ENCODE measurements at regions not wholly inside any gene's neighbourhood (a gene's known extent, or its start where the extent isn't known, plus 50 kb on each side); places are given as distances from the start of the nearest gene placed in this dataset.

DNA sequence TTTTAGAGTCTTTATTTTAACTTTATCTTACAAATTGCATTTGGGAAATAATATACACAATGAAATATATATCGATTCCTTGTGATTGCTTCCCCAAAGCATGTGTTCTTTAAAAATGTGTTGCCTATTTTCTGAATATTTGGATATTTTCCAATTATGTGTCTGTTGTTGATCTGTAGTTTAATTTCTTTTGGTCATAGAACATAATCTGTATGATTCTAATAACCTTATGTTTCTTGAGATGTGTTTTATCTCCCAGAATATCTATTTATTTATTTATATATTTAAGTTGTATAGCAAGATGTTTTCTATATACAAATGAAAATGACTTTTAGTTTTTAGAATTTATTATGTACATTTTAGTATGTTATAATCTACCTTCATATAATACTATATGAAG, 710.8 kb upstream of the PCDH20 start:
- intact Hi-C loops (cut with micrococcal nuclease) = no loop called here
- Histone ChIP-seq H3K79me2 (ENCODE audit: control insufficient read depth, insufficient read depth, low read length) (no peaks in the 10 kb centered on the region), H3K4me1 (ENCODE audit: control insufficient read depth, extremely low read depth, insufficient read depth, low read length) (no peaks in the 10 kb centered on the region), H3K9ac (replicated peaks; ENCODE audit: extremely low read depth, insufficient read depth, low read length) (no peak overlapping the region), H4K20me1 (replicated peaks; ENCODE audit: control insufficient read depth, extremely low read depth, insufficient read depth, low read length) (no peaks in the 10 kb centered on the region), H3K27me3 (ENCODE audit: control insufficient read depth in 2 of 2, insufficient read depth in 2 of 2, low read length in 2 of 2) (no peaks in the 10 kb centered on the region), H3K36me3 (ENCODE audit: control insufficient read depth in 2 of 2, extremely low read depth in 1 of 2, insufficient read depth in 2 of 2, low read length in 2 of 2) (no peaks in the 10 kb centered on the region), H2AFZ (ENCODE audit: low read depth, low read length) (no peak overlapping the region), H3K27ac (ENCODE audit: insufficient read depth, low read depth, low read length) (no peak overlapping the region), H3K4me3 (replicated peaks in 1 of 3; ENCODE audit: insufficient read depth in 1 of 3, low read depth in 1 of 3, low read length in 3 of 3) (no peak overlapping the region), H3K4me2 (ENCODE audit: insufficient read depth, low read length) (no peak overlapping the region), H3K9me3 (replicated peaks; ENCODE audit: control insufficient read depth, insufficient read depth, low read length) (no peaks in the 10 kb centered on the region), H3K9me1 (replicated peaks; ENCODE audit: control insufficient read depth, extremely low read depth, insufficient read depth, low read length) (no peaks in the 10 kb centered on the region)
- ChIA-PET CTCF (no interaction called here), POLR2A (no interaction called here)
- no TSS peak for BruUV-seq (replicated peaks)
- dilution Hi-C loops (cut with MboI; ENCODE audit: extremely low pct_ligation_motif_present, low sequenced_read_pairs) = no loop called here
- TF ChIP-seq FOS (IDR thresholded peaks at IDR 0.05; ENCODE audit: borderline replicate concordance, insufficient read depth, low read length) = no peak
- no peak for TF ChIP-seq GATA2 (IDR thresholded peaks at IDR 0.05; ENCODE audit: insufficient read depth, insufficient read length, low read depth, low read length)
- TF ChIP-seq JUN (IDR thresholded peaks at IDR 0.05; ENCODE audit: borderline replicate concordance, insufficient read depth, insufficient read length, low read depth) = no peak
- no peak for TF ChIP-seq POLR2A (IDR thresholded peaks at IDR 0.05; ENCODE audit: low read depth, low read length)
- TF ChIP-seq, protein P1, sequence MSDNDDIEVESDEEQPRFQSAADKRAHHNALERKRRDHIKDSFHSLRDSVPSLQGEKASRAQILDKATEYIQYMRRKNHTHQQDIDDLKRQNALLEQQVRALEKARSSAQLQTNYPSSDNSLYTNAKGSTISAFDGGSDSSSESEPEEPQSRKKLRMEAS (IDR thresholded peaks at IDR 0.05; ENCODE audit: insufficient read depth, insufficient read length) = no peak
- TF ChIP-seq EZH2 (IDR thresholded peaks at IDR 0.05; ENCODE audit: borderline replicate concordance, low read depth, low read length, severe bottlenecking) = no peak
- TF ChIP-seq MYC (IDR thresholded peaks at IDR 0.05; ENCODE audit: low read depth, low read length) = no peak
- no peak for TF ChIP-seq POLR2AphosphoS5 (IDR thresholded peaks at IDR 0.05; ENCODE audit: insufficient read depth, low read depth, low read length)
- TF ChIP-seq, protein P2, sequence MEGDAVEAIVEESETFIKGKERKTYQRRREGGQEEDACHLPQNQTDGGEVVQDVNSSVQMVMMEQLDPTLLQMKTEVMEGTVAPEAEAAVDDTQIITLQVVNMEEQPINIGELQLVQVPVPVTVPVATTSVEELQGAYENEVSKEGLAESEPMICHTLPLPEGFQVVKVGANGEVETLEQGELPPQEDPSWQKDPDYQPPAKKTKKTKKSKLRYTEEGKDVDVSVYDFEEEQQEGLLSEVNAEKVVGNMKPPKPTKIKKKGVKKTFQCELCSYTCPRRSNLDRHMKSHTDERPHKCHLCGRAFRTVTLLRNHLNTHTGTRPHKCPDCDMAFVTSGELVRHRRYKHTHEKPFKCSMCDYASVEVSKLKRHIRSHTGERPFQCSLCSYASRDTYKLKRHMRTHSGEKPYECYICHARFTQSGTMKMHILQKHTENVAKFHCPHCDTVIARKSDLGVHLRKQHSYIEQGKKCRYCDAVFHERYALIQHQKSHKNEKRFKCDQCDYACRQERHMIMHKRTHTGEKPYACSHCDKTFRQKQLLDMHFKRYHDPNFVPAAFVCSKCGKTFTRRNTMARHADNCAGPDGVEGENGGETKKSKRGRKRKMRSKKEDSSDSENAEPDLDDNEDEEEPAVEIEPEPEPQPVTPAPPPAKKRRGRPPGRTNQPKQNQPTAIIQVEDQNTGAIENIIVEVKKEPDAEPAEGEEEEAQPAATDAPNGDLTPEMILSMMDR (IDR thresholded peaks at IDR 0.05; ENCODE audit: extremely low read depth in 1 of 2, insufficient read depth in 1 of 2, low read depth in 1 of 2, low read length in 2 of 2) = no peak
- no peak for FAIRE-seq
- no peak for DNase-seq (ENCODE audit: low read depth, low spot score)

Measured in endothelial cell of umbilical vein (primary cell).